Endothelial cell of umbilical vein (primary cell): ENCODE measurements at regions not wholly inside any gene's neighbourhood (a gene's known extent, or its start where the extent isn't known, plus 50 kb on each side); places are given as distances from the start of the nearest gene placed in this dataset.

ENCODE experiments used
- BruUV-seq: library from RNA; stranded (reverse); fragments of 400-500 nt; replicated peaks from 2 replicates; lab custom pipeline; 2021; lab: Mats Ljungman, UMichigan
- CTCF ChIA-PET: fragments of 300-600, 350-600 bp; sonication (Branson Sonifier 250); formaldehyde crosslinking; loops from one replicate; lab custom pipeline; 2021; ENCODE audit warnings: antibody characterized with exemption, inconsistent platforms; lab: Charles Lee
- POLR2A ChIA-PET: fragments of 300-600, 350-600 bp; sonication (Branson Sonifier 250); formaldehyde crosslinking; loops from one replicate; lab custom pipeline; 2021; ENCODE audit warnings: antibody characterized with exemption, inconsistent platforms; lab: Charles Lee
- DNase-seq: peaks from one replicate; pipeline ENCODE4 v3.0.0-alpha.2; 2011; ENCODE audit warnings: low read depth, low spot score
- FAIRE-seq: peaks from 2 replicates; lab custom pipeline; 2011; peaks lifted over from hg19 to GRCh38; lab: Jason Lieb, UNC
- H2AFZ ChIP-seq: 2 replicates; pipeline ENCODE4 v1.6.0; 2012; ENCODE audit warnings: low read depth, low read length, control low read depth, inconsistent platforms
- H3K27ac ChIP-seq: 2 replicates; pipeline ENCODE4 v1.5.1; 2011; ENCODE audit warnings: low read depth, mild to moderate bottlenecking, control low read depth, low read length, moderate library complexity; ENCODE audit not compliant: insufficient read depth
- H3K27me3 ChIP-seq, 2 experiments: 2 replicates each; pipeline versions ENCODE4 v1.6.0 to v1.6.1; 2011; ENCODE audit warnings: low read length in 2 of 2, mixed read lengths in 1 of 2; ENCODE audit not compliant: control insufficient read depth in 2 of 2, insufficient read depth in 2 of 2
- H3K36me3 ChIP-seq, 2 experiments: 2 replicates in 1 of 2; 3 replicates in 1 of 2; pipeline ENCODE4 v1.5.1; 2011; ENCODE audit warnings: low read length in 2 of 2, mild to moderate bottlenecking in 1 of 2, moderate library complexity in 1 of 2; ENCODE audit not compliant: control insufficient read depth in 2 of 2, insufficient read depth in 2 of 2; ENCODE audit errors: extremely low read depth in 1 of 2
- H3K4me1 ChIP-seq: 3 replicates; pipeline ENCODE4 v1.5.1; 2011; ENCODE audit warnings: mild to moderate bottlenecking, low read length; ENCODE audit not compliant: control insufficient read depth, insufficient read depth; ENCODE audit errors: extremely low read depth
- H3K4me2 ChIP-seq: 2 replicates; pipeline ENCODE4 v1.6.1; 2011; ENCODE audit warnings: low read length, control low read depth, mixed read lengths; ENCODE audit not compliant: insufficient read depth
- H3K4me3 ChIP-seq, 3 experiments: fragments of 200-600 bp in 1 of 3; sonication (generic), shearing (Covaris generic) in 1 of 3; replicated peaks in 1 of 3; 2 replicates each; pipeline ENCODE4 v1.5.1; 2011 to 2016; ENCODE audit warnings: control low read depth in 3 of 3, low read length in 3 of 3, mild to moderate bottlenecking in 2 of 3, inconsistent platforms in 1 of 3, low read depth in 1 of 3, moderate library complexity in 1 of 3; ENCODE audit not compliant: insufficient read depth in 1 of 3
- H3K79me2 ChIP-seq: 2 replicates; pipeline ENCODE4 v1.6.0; 2012; ENCODE audit warnings: low read length, inconsistent platforms; ENCODE audit not compliant: control insufficient read depth, insufficient read depth
- H3K9ac ChIP-seq: replicated peaks from 2 replicates; pipeline ENCODE3; 2011; ENCODE audit warnings: low read length, control low read depth; ENCODE audit not compliant: insufficient read depth; ENCODE audit errors: extremely low read depth
- H3K9me1 ChIP-seq: replicated peaks from 3 replicates; pipeline ENCODE4 v1.6.0; 2011; ENCODE audit warnings: mild to moderate bottlenecking, low read length; ENCODE audit not compliant: control insufficient read depth, insufficient read depth; ENCODE audit errors: extremely low read depth
- H3K9me3 ChIP-seq: replicated peaks from 2 replicates; pipeline ENCODE4 v1.5.1; 2012; ENCODE audit warnings: low read length, inconsistent platforms; ENCODE audit not compliant: control insufficient read depth, insufficient read depth
- H4K20me1 ChIP-seq: replicated peaks from 2 replicates; pipeline ENCODE3; 2011; ENCODE audit warnings: mild to moderate bottlenecking, low read length; ENCODE audit not compliant: control insufficient read depth, insufficient read depth; ENCODE audit errors: extremely low read depth
- FOS ChIP-seq: IDR thresholded peaks from 2 replicates; pipeline ENCODE4 v1.6.1; 2011; ENCODE audit warnings: mild to moderate bottlenecking, low read length, moderate library complexity, borderline replicate concordance; ENCODE audit not compliant: insufficient read depth
- GATA2 ChIP-seq: IDR thresholded peaks from 2 replicates; pipeline ENCODE4 v1.7.0; 2011; ENCODE audit warnings: low read depth, mild to moderate bottlenecking, moderate library complexity, mixed read lengths, low read length; ENCODE audit not compliant: insufficient read length, insufficient read depth
- JUN ChIP-seq: IDR thresholded peaks from 2 replicates; pipeline ENCODE4 v1.6.1; 2011; ENCODE audit warnings: borderline replicate concordance, low read depth; ENCODE audit not compliant: insufficient read length, insufficient read depth
- POLR2A ChIP-seq: IDR thresholded peaks from 2 replicates; pipeline ENCODE4 v1.6.1; 2012; ENCODE audit warnings: low read depth, mild to moderate bottlenecking, control low read depth, low read length
- POLR2AphosphoS5 ChIP-seq: IDR thresholded peaks from 2 replicates; pipeline ENCODE4 v1.6.1; 2012; ENCODE audit warnings: low read depth, mild to moderate bottlenecking, control low read depth, low read length, moderate library complexity; ENCODE audit not compliant: insufficient read depth
- dilution Hi-C: fragments of 300-500 bp; cut with MboI; formaldehyde crosslinking; loops from one replicate; pipeline ENCODE4 v1.15.0; 2019; ENCODE audit warnings: low sequenced_read_pairs; ENCODE audit not compliant: extremely low pct_ligation_motif_present
- intact Hi-C: fragments of 100-400 bp; cut with micrococcal nuclease; formaldehyde crosslinking; loops from one replicate; pipeline ENCODE4 v1.10.0; 2022
- TF ChIP-seq, protein P1 (sequence below): IDR thresholded peaks from 2 replicates; pipeline ENCODE4 v1.6.1; 2011; ENCODE audit not compliant: insufficient read depth, insufficient read length
- TF ChIP-seq, protein P2 (sequence below), 2 donors: IDR thresholded peaks; 1 replicate in 1 of 2; 2 replicates in 1 of 2; pipeline ENCODE4 v1.5.1; 2011; ENCODE audit warnings: low read length in 2 of 2, mild to moderate bottlenecking in 2 of 2, moderate library complexity in 2 of 2, control low read depth in 1 of 2, inconsistent platforms in 1 of 2, low read depth in 1 of 2; ENCODE audit not compliant: insufficient read depth in 1 of 2; ENCODE audit errors: extremely low read depth in 1 of 2

DNA sequence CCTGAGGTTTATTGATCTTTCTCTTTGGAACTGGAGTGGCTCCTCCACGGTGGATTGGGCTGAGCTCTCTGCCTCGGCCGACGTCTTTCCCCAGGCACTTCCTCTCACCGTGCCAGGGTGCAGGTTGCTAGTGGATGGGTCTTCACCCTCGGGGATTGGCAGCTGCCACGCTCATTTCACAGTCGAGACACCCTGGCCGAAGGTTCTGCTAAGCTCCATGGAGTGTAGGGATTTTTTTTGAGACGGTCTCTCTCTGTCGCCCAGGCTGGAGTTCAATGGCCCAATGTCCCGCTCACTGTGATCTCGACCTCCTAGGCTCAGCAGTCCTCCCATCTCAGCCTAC, 280.8 kb downstream of the SEC14L1 start:
- CTCF ChIA-PET, result interaction anchor here (1.0 to 2.5 kb wide), 5 partner anchors 8 to 90 kb away, joined by 3 to 20 read pairs (median 7); no protein-coding TSS in a partner anchor
- H3K4me2 ChIP-seq, result no peak overlapping the region

GRCh38 chr17:77422104-77422747, 281.5 kb downstream of the SEC14L1 start:
- H3K4me1 ChIP-seq, result peaks cover 35% of the 10 kb centered on the region
- DNase-seq, result no peak
- no peaks in the 10 kb centered on the region for H4K20me1 ChIP-seq
- H3K79me2 ChIP-seq, result no peaks in the 10 kb centered on the region
- H3K4me3 ChIP-seq, result no peak overlapping the region
- H3K9me3 ChIP-seq, result no peaks in the 10 kb centered on the region
- dilution Hi-C loops (no loop called here), intact Hi-C loops (no loop called here)
- ChIA-PET POLR2A (no interaction called here), CTCF (interaction anchor here (1.6 to 9.9 kb wide), 3 partner anchors 7 to 30 kb away, joined by 7 to 128 read pairs (median 20); no protein-coding TSS in a partner anchor)
- FAIRE-seq, result no peak
- no peak overlapping the region for H3K4me2 ChIP-seq
- no TSS peak for BruUV-seq
- TF ChIP-seq POLR2A (no peak), FOS (no peak), JUN (no peak), GATA2 (no peak)
- TF ChIP-seq, protein P1, sequence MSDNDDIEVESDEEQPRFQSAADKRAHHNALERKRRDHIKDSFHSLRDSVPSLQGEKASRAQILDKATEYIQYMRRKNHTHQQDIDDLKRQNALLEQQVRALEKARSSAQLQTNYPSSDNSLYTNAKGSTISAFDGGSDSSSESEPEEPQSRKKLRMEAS, result no peak
- TF ChIP-seq, protein P2, sequence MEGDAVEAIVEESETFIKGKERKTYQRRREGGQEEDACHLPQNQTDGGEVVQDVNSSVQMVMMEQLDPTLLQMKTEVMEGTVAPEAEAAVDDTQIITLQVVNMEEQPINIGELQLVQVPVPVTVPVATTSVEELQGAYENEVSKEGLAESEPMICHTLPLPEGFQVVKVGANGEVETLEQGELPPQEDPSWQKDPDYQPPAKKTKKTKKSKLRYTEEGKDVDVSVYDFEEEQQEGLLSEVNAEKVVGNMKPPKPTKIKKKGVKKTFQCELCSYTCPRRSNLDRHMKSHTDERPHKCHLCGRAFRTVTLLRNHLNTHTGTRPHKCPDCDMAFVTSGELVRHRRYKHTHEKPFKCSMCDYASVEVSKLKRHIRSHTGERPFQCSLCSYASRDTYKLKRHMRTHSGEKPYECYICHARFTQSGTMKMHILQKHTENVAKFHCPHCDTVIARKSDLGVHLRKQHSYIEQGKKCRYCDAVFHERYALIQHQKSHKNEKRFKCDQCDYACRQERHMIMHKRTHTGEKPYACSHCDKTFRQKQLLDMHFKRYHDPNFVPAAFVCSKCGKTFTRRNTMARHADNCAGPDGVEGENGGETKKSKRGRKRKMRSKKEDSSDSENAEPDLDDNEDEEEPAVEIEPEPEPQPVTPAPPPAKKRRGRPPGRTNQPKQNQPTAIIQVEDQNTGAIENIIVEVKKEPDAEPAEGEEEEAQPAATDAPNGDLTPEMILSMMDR (IDR thresholded peaks at IDR 0.05; ENCODE audit: extremely low read depth in 1 of 2, insufficient read depth in 1 of 2, low read depth in 1 of 2, low read length in 2 of 2), result no peak
- no peak overlapping the region for H2AFZ ChIP-seq
- H3K27ac ChIP-seq, result no peak overlapping the region
- H3K9me1 ChIP-seq, result no peaks in the 10 kb centered on the region
- H3K36me3 ChIP-seq, result no peaks in the 10 kb centered on the region
- H3K27me3 ChIP-seq, result no peaks in the 10 kb centered on the region
- H3K9ac ChIP-seq, result no peak overlapping the region

More for the DNA sequence above, 280.8 kb downstream of the SEC14L1 start:
- intact Hi-C loops, result no loop called here
- Histone ChIP-seq H3K9me3 (no peaks in the 10 kb centered on the region), H4K20me1 (no peaks in the 10 kb centered on the region), H3K9me1 (no peaks in the 10 kb centered on the region), H3K4me3 (no peak overlapping the region), H3K79me2 (no peaks in the 10 kb centered on the region), H3K9ac (no peak overlapping the region), H2AFZ (no peak overlapping the region), H3K27me3 (no peaks in the 10 kb centered on the region), H3K36me3 (no peaks in the 10 kb centered on the region), H3K4me1 (peaks cover 35% of the 10 kb centered on the region), H3K27ac (no peak overlapping the region)
- dilution Hi-C loops, result no loop called here
- POLR2A ChIA-PET, result no interaction called here
- no TSS peak for BruUV-seq
- TF ChIP-seq GATA2, result no peak
- TF ChIP-seq FOS, result no peak
- TF ChIP-seq, protein P1, result no peak
- TF ChIP-seq POLR2AphosphoS5, result no peak
- no peak for TF ChIP-seq POLR2A
- no peak for DNase-seq
- no peak for FAIRE-seq
